ENCODE measurements at regions not wholly inside any gene's neighbourhood (a gene's known extent, or its start where the extent isn't known, plus 50 kb on each side); places are given as distances from the start of the nearest gene placed in this dataset.

GRCh38 chr13:73210218-73210883 lies 151.5 kb downstream of the KLF5 start:
- H3K27ac ChIP-seq: no peak overlapping the region
- H3K36me3 ChIP-seq: no peaks in the 10 kb centered on the region
- no peaks in the 10 kb centered on the region for H3K27me3 ChIP-seq
- H3K4me3 ChIP-seq: no peak overlapping the region
- H3K9me3 ChIP-seq: no peaks in the 10 kb centered on the region
- no peak for TF ChIP-seq CTCF (IDR thresholded peaks at IDR 0.05)
- H3K4me1 ChIP-seq: no peaks in the 10 kb centered on the region
- intact Hi-C loops (cut with DNase I): loop anchor here (10.0 kb wide), 1 partner anchor 124 kb away; no protein-coding TSS in a partner anchor
- DNase-seq (ENCODE audit: low spot score in 2 of 2): no peak

GRCh38 chr13:73204952-73205351 lies 146.1 kb downstream of the KLF5 start:
- Histone ChIP-seq H3K4me1 (no peaks in the 10 kb centered on the region), H3K27ac (no peak overlapping the region), H3K9me3 (no peaks in the 10 kb centered on the region), H3K36me3 (no peaks in the 10 kb centered on the region), H3K4me3 (no peak overlapping the region), H3K27me3 (no peaks in the 10 kb centered on the region)
- no peak for TF ChIP-seq CTCF (IDR thresholded peaks at IDR 0.05)
- intact Hi-C loops (cut with DNase I): no loop called here
- DNase-seq (ENCODE audit: low spot score in 2 of 2): no peak

GRCh38 chr13:73201626-73202025 lies 142.8 kb downstream of the KLF5 start:
- DNase-seq (ENCODE audit: low spot score in 2 of 2): no peak
- intact Hi-C loops (cut with DNase I): no loop called here
- H3K27ac ChIP-seq: no peak overlapping the region
- H3K4me3 ChIP-seq: no peak overlapping the region
- H3K4me1 ChIP-seq: no peaks in the 10 kb centered on the region
- no peak for TF ChIP-seq CTCF (IDR thresholded peaks at IDR 0.05)
- no peaks in the 10 kb centered on the region for H3K9me3 ChIP-seq
- H3K27me3 ChIP-seq: no peaks in the 10 kb centered on the region
- H3K36me3 ChIP-seq: no peaks in the 10 kb centered on the region

GRCh38 chr13:73198991-73199411 lies 140.2 kb downstream of the KLF5 start:
- Histone ChIP-seq H3K27ac (no peak overlapping the region), H3K36me3 (no peaks in the 10 kb centered on the region)
- intact Hi-C loops (cut with DNase I): no loop called here

GRCh38 chr13:73195091-73195490 lies 136.3 kb downstream of the KLF5 start:
- DNase-seq (ENCODE audit: low spot score in 2 of 2): no peak
- TF ChIP-seq CTCF (IDR thresholded peaks at IDR 0.05): no peak
- H3K4me3 ChIP-seq: no peak overlapping the region
- intact Hi-C loops (cut with DNase I): no loop called here
- no peak overlapping the region for H3K27ac ChIP-seq
- no peaks in the 10 kb centered on the region for H3K36me3 ChIP-seq
- no peaks in the 10 kb centered on the region for H3K9me3 ChIP-seq
- no peaks in the 10 kb centered on the region for H3K4me1 ChIP-seq
- H3K27me3 ChIP-seq: no peaks in the 10 kb centered on the region

More at GRCh38 chr13:73198991-73199411, 140.2 kb downstream of the KLF5 start:
- TF ChIP-seq CTCF (IDR thresholded peaks at IDR 0.05): no peak
- no peak overlapping the region for H3K4me3 ChIP-seq
- H3K27me3 ChIP-seq: no peaks in the 10 kb centered on the region
- H3K9me3 ChIP-seq: no peaks in the 10 kb centered on the region
- no peak for DNase-seq (ENCODE audit: low spot score in 2 of 2)
- no peaks in the 10 kb centered on the region for H3K4me1 ChIP-seq

GRCh38 chr13:73194310-73194709 lies 135.5 kb downstream of the KLF5 start:
- intact Hi-C loops (cut with DNase I): no loop called here
- no peaks in the 10 kb centered on the region for H3K27me3 ChIP-seq
- DNase-seq (ENCODE audit: low spot score in 2 of 2): no peak
- no peaks in the 10 kb centered on the region for H3K36me3 ChIP-seq
- H3K27ac ChIP-seq: no peak overlapping the region
- H3K4me3 ChIP-seq: no peak overlapping the region
- no peak for TF ChIP-seq CTCF (IDR thresholded peaks at IDR 0.05)
- no peaks in the 10 kb centered on the region for H3K9me3 ChIP-seq
- no peaks in the 10 kb centered on the region for H3K4me1 ChIP-seq
